ENCODE measurements at regions not wholly inside any gene's neighbourhood (a gene's known extent, or its start where the extent isn't known, plus 50 kb on each side); places are given as distances from the start of the nearest gene placed in this dataset.

DNA sequence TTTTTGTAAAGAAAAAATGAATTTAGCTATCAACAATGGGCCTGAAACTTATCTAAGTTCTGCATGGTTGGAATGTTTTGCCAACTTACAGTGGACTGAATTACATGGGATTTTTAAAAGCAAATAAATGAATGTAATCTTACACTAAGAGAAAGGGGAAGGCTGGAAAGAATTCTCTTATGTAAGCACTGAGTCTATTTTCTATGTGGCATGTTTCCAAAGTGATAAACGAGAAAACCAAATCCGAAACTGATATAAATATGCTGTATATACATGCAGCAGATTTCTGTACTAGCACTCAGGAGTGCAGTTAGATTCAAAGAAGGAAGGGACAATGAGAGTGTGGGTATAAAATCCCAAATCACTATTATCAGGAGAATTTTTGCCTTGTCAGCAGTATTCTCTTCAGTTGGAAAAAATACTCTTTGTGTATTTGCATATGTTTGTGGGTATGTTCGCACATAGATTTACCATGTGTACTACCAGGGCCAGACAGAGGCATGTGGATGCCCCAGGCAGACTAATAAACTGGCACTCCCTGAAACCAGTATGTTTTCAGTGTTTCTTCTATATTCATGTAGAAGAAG lies 334.3 kb upstream of the SEMA3D start:
- H3K9me3 ChIP-seq (ENCODE audit: control insufficient read depth, insufficient read depth, low read length), result no peaks in the 10 kb centered on the region
- H3K27me3 ChIP-seq (ENCODE audit: control insufficient read depth, low read length), result no peaks in the 10 kb centered on the region
- no peaks in the 10 kb centered on the region for H3K4me1 ChIP-seq (ENCODE audit: control insufficient read depth, low read length)
- H3K4me3 ChIP-seq (ENCODE audit: low read length), result no peak overlapping the region
- TF ChIP-seq, protein P1, sequence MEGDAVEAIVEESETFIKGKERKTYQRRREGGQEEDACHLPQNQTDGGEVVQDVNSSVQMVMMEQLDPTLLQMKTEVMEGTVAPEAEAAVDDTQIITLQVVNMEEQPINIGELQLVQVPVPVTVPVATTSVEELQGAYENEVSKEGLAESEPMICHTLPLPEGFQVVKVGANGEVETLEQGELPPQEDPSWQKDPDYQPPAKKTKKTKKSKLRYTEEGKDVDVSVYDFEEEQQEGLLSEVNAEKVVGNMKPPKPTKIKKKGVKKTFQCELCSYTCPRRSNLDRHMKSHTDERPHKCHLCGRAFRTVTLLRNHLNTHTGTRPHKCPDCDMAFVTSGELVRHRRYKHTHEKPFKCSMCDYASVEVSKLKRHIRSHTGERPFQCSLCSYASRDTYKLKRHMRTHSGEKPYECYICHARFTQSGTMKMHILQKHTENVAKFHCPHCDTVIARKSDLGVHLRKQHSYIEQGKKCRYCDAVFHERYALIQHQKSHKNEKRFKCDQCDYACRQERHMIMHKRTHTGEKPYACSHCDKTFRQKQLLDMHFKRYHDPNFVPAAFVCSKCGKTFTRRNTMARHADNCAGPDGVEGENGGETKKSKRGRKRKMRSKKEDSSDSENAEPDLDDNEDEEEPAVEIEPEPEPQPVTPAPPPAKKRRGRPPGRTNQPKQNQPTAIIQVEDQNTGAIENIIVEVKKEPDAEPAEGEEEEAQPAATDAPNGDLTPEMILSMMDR (IDR thresholded peaks at IDR 0.05; ENCODE audit: low read depth, low read length, poor library complexity, severe bottlenecking), result no peak
- no peak for TF ChIP-seq EZH2phosphoT487 (IDR thresholded peaks at IDR 0.05; ENCODE audit: borderline replicate concordance, low read length)
- no peaks in the 10 kb centered on the region for H3K36me3 ChIP-seq (ENCODE audit: control insufficient read depth, low read length)
- H3F3A ChIP-seq (ENCODE audit: control insufficient read depth, insufficient read depth), result no peaks in the 10 kb centered on the region
- no peaks in the 10 kb centered on the region for H3K79me2 ChIP-seq (ENCODE audit: control insufficient read depth, low read length)
- no peak overlapping the region for H3K27ac ChIP-seq (ENCODE audit: low read depth, low read length)
- no peak overlapping the region for H3K4me2 ChIP-seq (ENCODE audit: low read length)
- H3K9me2 ChIP-seq (replicated peaks; ENCODE audit: control insufficient read depth, low read length), result no peaks in the 10 kb centered on the region
- no peaks in the 10 kb centered on the region for H4K20me1 ChIP-seq (ENCODE audit: control insufficient read depth, insufficient read depth, low read depth, low read length)

DNA sequence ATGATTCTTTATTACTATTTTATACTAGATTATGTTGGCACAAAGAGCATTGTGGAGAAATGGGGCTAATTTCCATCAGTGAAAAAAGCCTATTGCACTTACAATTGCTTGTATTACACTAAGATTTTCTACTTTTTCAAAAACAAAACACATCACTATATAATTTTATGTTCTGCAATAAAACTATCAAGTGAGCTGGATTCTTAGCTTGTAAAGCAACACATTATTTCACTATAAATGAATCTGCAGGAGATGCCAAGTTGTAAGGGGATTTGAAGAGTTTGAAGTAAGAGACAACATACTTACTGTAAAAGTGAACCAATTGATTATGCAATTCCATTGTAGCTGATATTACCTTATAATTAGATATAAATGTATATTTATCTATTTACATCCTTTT lies 333.3 kb upstream of the SEMA3D start:
- Histone ChIP-seq H3K9me3 (ENCODE audit: control insufficient read depth, insufficient read depth, low read length) (no peaks in the 10 kb centered on the region), H3K4me1 (ENCODE audit: control insufficient read depth, low read length) (no peaks in the 10 kb centered on the region), H3K27me3 (ENCODE audit: control insufficient read depth, low read length) (no peaks in the 10 kb centered on the region), H3K9me2 (replicated peaks; ENCODE audit: control insufficient read depth, low read length) (no peaks in the 10 kb centered on the region), H3K36me3 (ENCODE audit: control insufficient read depth, low read length) (no peaks in the 10 kb centered on the region), H3K27ac (ENCODE audit: low read depth, low read length) (no peak overlapping the region), H3K4me3 (ENCODE audit: low read length) (no peak overlapping the region), H3K79me2 (ENCODE audit: control insufficient read depth, low read length) (no peaks in the 10 kb centered on the region), H3F3A (ENCODE audit: control insufficient read depth, insufficient read depth) (no peaks in the 10 kb centered on the region), H4K20me1 (ENCODE audit: control insufficient read depth, insufficient read depth, low read depth, low read length) (no peaks in the 10 kb centered on the region), H3K4me2 (ENCODE audit: low read length) (no peak overlapping the region)
- TF ChIP-seq EZH2phosphoT487 (IDR thresholded peaks at IDR 0.05; ENCODE audit: borderline replicate concordance, low read length), result no peak
- TF ChIP-seq, protein P1 (IDR thresholded peaks at IDR 0.05; ENCODE audit: low read depth, low read length, poor library complexity, severe bottlenecking), result no peak

DNA sequence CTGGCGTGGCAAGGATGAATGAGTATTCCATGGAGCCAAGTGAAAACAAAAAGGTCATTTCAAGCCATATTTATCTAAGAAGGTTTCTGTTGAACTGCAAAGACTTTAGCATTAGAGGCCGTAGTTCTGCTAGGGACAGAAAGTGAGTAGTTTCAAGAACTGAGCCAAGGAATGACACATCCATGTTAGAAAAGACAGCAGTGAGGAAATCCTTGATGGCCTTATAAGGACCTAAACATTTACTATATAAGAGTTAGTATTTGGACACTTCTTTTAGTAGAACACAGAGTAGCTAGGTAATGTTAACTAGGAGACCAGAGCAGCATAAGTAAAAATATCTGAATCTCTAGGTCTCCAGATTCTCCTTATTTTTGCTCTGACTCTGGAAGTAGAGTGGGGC lies 329.8 kb upstream of the SEMA3D start:
- Histone ChIP-seq H3K36me3 (ENCODE audit: control insufficient read depth, low read length) (no peaks in the 10 kb centered on the region), H3K79me2 (ENCODE audit: control insufficient read depth, low read length) (no peaks in the 10 kb centered on the region), H3K4me2 (ENCODE audit: low read length) (no peak overlapping the region), H3K9me3 (ENCODE audit: control insufficient read depth, insufficient read depth, low read length) (no peaks in the 10 kb centered on the region), H3K27ac (ENCODE audit: low read depth, low read length) (no peak overlapping the region), H3K4me3 (ENCODE audit: low read length) (no peak overlapping the region), H3K27me3 (ENCODE audit: control insufficient read depth, low read length) (no peaks in the 10 kb centered on the region), H4K20me1 (ENCODE audit: control insufficient read depth, insufficient read depth, low read depth, low read length) (no peaks in the 10 kb centered on the region), H3F3A (ENCODE audit: control insufficient read depth, insufficient read depth) (no peaks in the 10 kb centered on the region), H3K9me2 (replicated peaks; ENCODE audit: control insufficient read depth, low read length) (no peaks in the 10 kb centered on the region), H3K4me1 (ENCODE audit: control insufficient read depth, low read length) (no peaks in the 10 kb centered on the region)
- TF ChIP-seq EZH2phosphoT487 (IDR thresholded peaks at IDR 0.05; ENCODE audit: borderline replicate concordance, low read length), result no peak
- TF ChIP-seq, protein P1 (IDR thresholded peaks at IDR 0.05; ENCODE audit: low read depth, low read length, poor library complexity, severe bottlenecking), result no peak
